ENCODE measurements at regions not wholly inside any gene's neighbourhood (a gene's known extent, or its start where the extent isn't known, plus 50 kb on each side); places are given as distances from the start of the nearest gene placed in this dataset.

- TF ChIP-seq ATF2 (CRISPR knock-in tag; IDR thresholded peaks at IDR 0.05; ENCODE audit: borderline replicate concordance, low read depth): no peak
- no peak for TF ChIP-seq CTCF (IDR thresholded peaks at IDR 0.05)
- no peak for TF ChIP-seq USF2 (CRISPR knock-in tag; IDR thresholded peaks at IDR 0.05)
- TF ChIP-seq TEAD1 (CRISPR knock-in tag; IDR thresholded peaks at IDR 0.05): no peak
Observed at GRCh38 chr1:38464071-38464661, 395.4 kb downstream of the RRAGC start.

Measured in WTC11 (cell line).